PC-9 (cell line): ENCODE measurements at regions not wholly inside any gene's neighbourhood (a gene's known extent, or its start where the extent isn't known, plus 50 kb on each side); places are given as distances from the start of the nearest gene placed in this dataset.

ENCODE experiments used
- EZH2 ChIP-seq: fragments of 200-600 bp; sonication (generic); IDR thresholded peaks from 2 replicates; pipeline ENCODE4 v1.8.0; 2017; ENCODE audit warnings: antibody characterized with exemption, low read depth
- TF ChIP-seq, protein P1 (sequence below): fragments of 200-600 bp; sonication (generic); conservative IDR thresholded peaks from 2 replicates; pipeline ENCODE4 v1.6.1; 2017; ENCODE audit warnings: mixed run types, antibody characterized with exemption, mild to moderate bottlenecking, moderate library complexity

DNA sequence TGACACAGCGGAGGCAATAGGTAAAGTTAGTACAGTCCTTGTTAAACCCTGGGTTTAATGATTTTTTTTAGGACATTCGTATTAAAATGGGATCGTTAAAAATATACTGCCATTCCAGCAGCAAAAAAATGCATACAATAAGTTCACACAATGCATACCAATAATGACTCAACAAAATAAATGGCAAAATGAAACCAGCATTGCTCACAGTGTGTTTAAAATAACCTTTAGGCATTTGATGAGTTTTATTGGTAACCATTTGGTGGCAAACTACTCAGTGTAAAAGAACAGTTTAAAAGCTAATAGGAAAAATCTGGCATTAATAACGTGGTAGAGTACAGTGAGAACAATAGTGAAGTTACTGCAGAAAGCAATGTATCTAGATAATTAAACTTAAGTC is 539.0 kb upstream of the PIK3C3 start:
- TF ChIP-seq, protein P1, sequence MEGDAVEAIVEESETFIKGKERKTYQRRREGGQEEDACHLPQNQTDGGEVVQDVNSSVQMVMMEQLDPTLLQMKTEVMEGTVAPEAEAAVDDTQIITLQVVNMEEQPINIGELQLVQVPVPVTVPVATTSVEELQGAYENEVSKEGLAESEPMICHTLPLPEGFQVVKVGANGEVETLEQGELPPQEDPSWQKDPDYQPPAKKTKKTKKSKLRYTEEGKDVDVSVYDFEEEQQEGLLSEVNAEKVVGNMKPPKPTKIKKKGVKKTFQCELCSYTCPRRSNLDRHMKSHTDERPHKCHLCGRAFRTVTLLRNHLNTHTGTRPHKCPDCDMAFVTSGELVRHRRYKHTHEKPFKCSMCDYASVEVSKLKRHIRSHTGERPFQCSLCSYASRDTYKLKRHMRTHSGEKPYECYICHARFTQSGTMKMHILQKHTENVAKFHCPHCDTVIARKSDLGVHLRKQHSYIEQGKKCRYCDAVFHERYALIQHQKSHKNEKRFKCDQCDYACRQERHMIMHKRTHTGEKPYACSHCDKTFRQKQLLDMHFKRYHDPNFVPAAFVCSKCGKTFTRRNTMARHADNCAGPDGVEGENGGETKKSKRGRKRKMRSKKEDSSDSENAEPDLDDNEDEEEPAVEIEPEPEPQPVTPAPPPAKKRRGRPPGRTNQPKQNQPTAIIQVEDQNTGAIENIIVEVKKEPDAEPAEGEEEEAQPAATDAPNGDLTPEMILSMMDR = no peak
- no peak for TF ChIP-seq EZH2
